ENCODE measurements at regions not wholly inside any gene's neighbourhood (a gene's known extent, or its start where the extent isn't known, plus 50 kb on each side); places are given as distances from the start of the nearest gene placed in this dataset.

DNA sequence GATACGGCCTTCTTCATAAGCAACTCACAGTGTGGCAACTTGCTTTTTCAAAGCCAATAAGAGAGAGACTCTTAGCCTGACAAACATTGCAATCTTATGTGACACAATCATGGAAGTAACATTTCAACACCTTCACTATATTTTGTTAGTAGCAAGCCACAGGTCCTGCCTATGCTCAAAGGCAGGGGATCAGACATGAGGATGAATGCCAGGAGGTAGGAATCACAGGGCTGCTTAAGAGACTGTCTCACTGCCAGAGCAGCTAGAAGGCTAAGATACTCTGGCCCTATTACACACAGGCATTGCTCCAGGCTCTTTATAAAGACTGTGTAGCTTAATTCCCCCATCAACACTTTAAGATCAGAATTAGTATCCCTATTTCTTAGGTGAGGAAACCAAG is 236.2 kb upstream of the KAZN start:
- Histone ChIP-seq H3K27me3 (no peaks in the 10 kb centered on the region), H3K9me3 (peaks cover 0 to 14% (median 0%) of the 10 kb centered on the region in 4 donors), H3K4me1 (peaks cover 6 to 20% (median 18%) of the 10 kb centered on the region in 4 donors), H3K36me3 (no peaks in the 10 kb centered on the region), H3K4me3 (no peak overlapping the region), H3K27ac (replicated peaks in 1 of 4) (no peak overlapping the region)
- intact Hi-C loops (cut with DNase I), result no loop called here
- TF ChIP-seq POLR2A (IDR thresholded peaks at IDR 0.05; ENCODE audit: low read depth) (no peak), POLR2AphosphoS5 (IDR thresholded peaks at IDR 0.05) (no peak), EP300 (IDR thresholded peaks at IDR 0.05) (no peak)
- TF ChIP-seq, protein P1, sequence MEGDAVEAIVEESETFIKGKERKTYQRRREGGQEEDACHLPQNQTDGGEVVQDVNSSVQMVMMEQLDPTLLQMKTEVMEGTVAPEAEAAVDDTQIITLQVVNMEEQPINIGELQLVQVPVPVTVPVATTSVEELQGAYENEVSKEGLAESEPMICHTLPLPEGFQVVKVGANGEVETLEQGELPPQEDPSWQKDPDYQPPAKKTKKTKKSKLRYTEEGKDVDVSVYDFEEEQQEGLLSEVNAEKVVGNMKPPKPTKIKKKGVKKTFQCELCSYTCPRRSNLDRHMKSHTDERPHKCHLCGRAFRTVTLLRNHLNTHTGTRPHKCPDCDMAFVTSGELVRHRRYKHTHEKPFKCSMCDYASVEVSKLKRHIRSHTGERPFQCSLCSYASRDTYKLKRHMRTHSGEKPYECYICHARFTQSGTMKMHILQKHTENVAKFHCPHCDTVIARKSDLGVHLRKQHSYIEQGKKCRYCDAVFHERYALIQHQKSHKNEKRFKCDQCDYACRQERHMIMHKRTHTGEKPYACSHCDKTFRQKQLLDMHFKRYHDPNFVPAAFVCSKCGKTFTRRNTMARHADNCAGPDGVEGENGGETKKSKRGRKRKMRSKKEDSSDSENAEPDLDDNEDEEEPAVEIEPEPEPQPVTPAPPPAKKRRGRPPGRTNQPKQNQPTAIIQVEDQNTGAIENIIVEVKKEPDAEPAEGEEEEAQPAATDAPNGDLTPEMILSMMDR (IDR thresholded peaks at IDR 0.05), result no peak
- DNase-seq (ENCODE audit: extremely low spot score), result peak; percentile 62
- 89% methylated on average over 1 of the region's 1 CpG for WGBS

DNA sequence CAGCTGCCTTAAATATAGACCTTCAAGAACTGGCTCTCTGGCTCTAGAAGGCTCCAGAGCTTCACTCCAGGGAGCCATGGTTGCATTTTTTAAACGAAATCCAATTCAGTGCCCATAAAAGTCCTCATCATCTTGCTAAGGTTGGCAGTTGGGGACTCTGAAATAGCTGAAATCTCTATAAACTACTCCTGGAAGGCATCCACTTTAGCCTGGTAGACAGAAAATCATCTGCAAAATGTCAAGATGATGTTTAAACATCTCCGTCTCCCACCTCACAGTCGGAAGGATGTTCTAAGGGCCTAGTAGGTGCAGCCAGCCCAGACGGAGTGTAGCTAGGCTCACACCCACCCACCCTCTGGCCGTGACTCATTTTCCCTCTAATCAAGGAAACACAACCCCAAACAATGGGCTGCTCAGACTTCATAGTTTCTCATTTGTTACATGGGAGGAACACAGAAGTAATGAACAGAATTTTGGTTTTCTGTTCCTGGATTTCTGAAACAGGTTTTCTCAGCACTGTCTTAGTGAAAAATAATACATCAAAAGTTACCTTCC is 235.4 kb upstream of the KAZN start:
- DNase-seq (ENCODE audit: extremely low spot score), result peak; percentile 74
- intact Hi-C loops (cut with DNase I), result no loop called here
- WGBS, result 50% methylated on average over 5 of the region's 5 CpGs
- Histone ChIP-seq H3K36me3 (no peaks in the 10 kb centered on the region), H3K27me3 (no peaks in the 10 kb centered on the region), H3K4me1 (peaks cover 6 to 20% (median 18%) of the 10 kb centered on the region in 4 donors), H3K27ac (replicated peaks in 1 of 4) (no peak overlapping the region), H3K9me3 (peaks cover 0 to 10% (median 0%) of the 10 kb centered on the region in 4 donors), H3K4me3 (no peak overlapping the region)
- no peak for TF ChIP-seq POLR2A (IDR thresholded peaks at IDR 0.05; ENCODE audit: low read depth)
- no peak for TF ChIP-seq POLR2AphosphoS5 (IDR thresholded peaks at IDR 0.05)
- TF ChIP-seq, protein P1 (IDR thresholded peaks at IDR 0.05), result no peak
- no peak for TF ChIP-seq EP300 (IDR thresholded peaks at IDR 0.05)

DNA sequence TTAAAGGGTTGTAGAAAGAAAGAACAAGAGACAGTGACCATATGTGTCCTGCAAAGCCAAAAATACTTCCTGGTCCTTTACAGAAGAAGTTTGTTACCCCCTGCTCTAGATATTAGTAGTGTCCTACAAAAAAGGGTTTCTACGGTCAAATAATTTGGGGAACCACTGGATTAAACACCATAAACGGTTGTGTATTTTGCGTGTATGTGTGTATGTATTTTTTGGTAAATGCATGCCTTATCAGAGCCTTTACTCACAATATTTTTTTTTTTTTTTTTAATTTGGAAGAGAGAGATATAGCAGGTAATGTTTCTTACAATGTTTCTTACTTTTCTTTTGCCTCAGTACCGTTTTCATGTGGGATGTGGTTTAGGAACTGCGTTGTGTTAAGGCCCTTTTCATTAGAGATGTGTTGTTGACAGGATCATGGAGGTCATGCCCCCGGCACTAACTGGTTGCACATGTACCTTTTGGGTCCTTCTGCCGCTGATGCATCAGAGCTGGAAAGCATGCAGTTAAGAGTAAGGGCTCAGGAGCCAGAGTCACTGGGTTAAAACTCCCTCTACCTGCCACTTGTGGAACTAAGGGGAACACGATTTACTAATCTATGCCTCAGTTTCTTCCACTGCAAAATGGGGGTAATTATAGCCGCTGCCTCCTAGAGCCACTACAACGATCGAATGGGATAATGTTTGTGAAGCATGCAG is 234.6 kb upstream of the KAZN start:
- 75% methylated on average over 11 of the region's 11 CpGs for WGBS
- H3K36me3 ChIP-seq, result no peaks in the 10 kb centered on the region
- H3K4me1 ChIP-seq, result peaks cover 6 to 21% (median 18%) of the 10 kb centered on the region in 4 donors
- no peak overlapping the region for H3K4me3 ChIP-seq
- TF ChIP-seq, protein P1 (IDR thresholded peaks at IDR 0.05), result no peak
- TF ChIP-seq POLR2AphosphoS5 (IDR thresholded peaks at IDR 0.05), result no peak
- TF ChIP-seq POLR2A (IDR thresholded peaks at IDR 0.05; ENCODE audit: low read depth), result no peak
- no peak for TF ChIP-seq EP300 (IDR thresholded peaks at IDR 0.05)
- H3K9me3 ChIP-seq, result peaks cover 0 to 10% (median 0%) of the 10 kb centered on the region in 4 donors
- no peaks in the 10 kb centered on the region for H3K27me3 ChIP-seq
- peak overlapping the region in 1 of 4 donors; percentile 6 for H3K27ac ChIP-seq (replicated peaks in 1 of 4)
- DNase-seq (ENCODE audit: extremely low spot score), result peak; percentile 77
- intact Hi-C loops (cut with DNase I), result no loop called here

DNA sequence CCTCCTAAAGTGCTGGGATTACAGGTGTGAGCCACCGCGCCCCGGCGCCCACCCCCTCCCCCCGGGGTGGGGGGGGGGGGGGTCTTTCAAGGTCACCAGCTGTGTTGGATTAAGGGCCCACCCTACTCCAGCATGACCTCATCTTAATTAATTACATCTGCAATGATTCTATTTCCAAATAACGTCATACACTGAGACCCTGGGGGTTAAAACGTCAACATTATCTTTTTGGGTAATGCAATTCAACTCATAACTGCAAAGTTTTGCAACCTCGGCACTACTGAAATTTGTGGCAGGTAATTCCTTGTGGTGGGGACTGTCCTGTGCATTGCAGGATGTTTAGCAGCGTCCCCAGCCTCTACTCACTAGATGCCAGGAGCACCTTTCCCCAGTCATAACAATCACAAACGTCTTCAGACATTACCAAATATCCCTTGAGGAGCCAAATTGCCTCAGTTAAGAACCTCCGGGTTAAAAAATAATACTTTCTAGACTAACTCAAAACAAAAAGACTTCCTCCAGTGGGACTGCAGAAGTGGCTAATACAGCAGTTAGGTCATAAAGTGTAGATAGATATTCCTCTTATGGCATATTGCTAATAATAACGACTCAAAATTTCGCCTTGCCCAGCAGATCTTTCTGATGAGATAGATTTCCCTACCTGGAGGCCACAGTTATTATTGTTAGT is 233.0 kb upstream of the KAZN start:
- intact Hi-C loops (cut with DNase I), result no loop called here
- H3K4me3 ChIP-seq, result no peak overlapping the region
- H3K27ac ChIP-seq (replicated peaks in 1 of 4), result peak overlapping the region; percentile 3 to 44 (median 24)
- peaks cover 0 to 6% (median 2%) of the 10 kb centered on the region in 4 donors for H3K27me3 ChIP-seq
- H3K9me3 ChIP-seq, result peaks cover 0 to 5% (median 0%) of the 10 kb centered on the region in 4 donors
- WGBS, result 50% methylated on average over 8 of the region's 13 CpGs
- H3K4me1 ChIP-seq, result peaks cover 6 to 30% (median 25%) of the 10 kb centered on the region in 4 donors
- DNase-seq (ENCODE audit: extremely low spot score), result no peak
- TF ChIP-seq, protein P1 (IDR thresholded peaks at IDR 0.05), result no peak
- TF ChIP-seq POLR2AphosphoS5 (IDR thresholded peaks at IDR 0.05), result peak in 1 of 2 donors; percentile 36
- no peaks in the 10 kb centered on the region for H3K36me3 ChIP-seq
